H1 (cell line): ENCODE measurements at regions not wholly inside any gene's neighbourhood (a gene's known extent, or its start where the extent isn't known, plus 50 kb on each side); places are given as distances from the start of the nearest gene placed in this dataset.

Experiments used
- CTCF ChIA-PET: fragments of 300-600 bp; sonication (Branson Sonifier 250); formaldehyde crosslinking; loops from one replicate; lab custom pipeline; 2021; ENCODE audit not compliant: partially characterized antibody; lab: Charles Lee
- POLR2A ChIA-PET: fragments of 300-600 bp; sonication (Branson Sonifier 250); formaldehyde crosslinking; loops from one replicate; lab custom pipeline; 2021; ENCODE audit warnings: inconsistent platforms; ENCODE audit not compliant: partially characterized antibody; lab: Charles Lee
- DNase-seq, 2 experiments: peaks; one replicate each; pipeline versions ENCODE4 v3.0.0 to v3.0.0-alpha.2; 2010 to 2022; ENCODE audit warnings: low spot score in 2 of 2, low read depth in 1 of 2, mixed read lengths in 1 of 2
- FAIRE-seq: peaks from 2 replicates; lab custom pipeline; 2011; peaks lifted over from hg19 to GRCh38; lab: Jason Lieb, UNC
- H2AFZ ChIP-seq: 2 replicates; pipeline ENCODE4 v1.8.1; 2012; ENCODE audit warnings: low read length, inconsistent platforms
- H2AK5ac ChIP-seq: 2 replicates; pipeline ENCODE4 v1.6.1; 2013; ENCODE audit warnings: low read depth, low read length
- H2BK120ac ChIP-seq: replicated peaks from 2 replicates; pipeline ENCODE3; 2013; ENCODE audit warnings: low read depth, low read length, inconsistent platforms
- H2BK12ac ChIP-seq: 2 replicates; pipeline ENCODE4 v1.6.1; 2013; ENCODE audit warnings: low read depth, low read length
- H2BK15ac ChIP-seq: 2 replicates; pipeline ENCODE4 v1.6.1; 2013; ENCODE audit warnings: low read length
- H2BK20ac ChIP-seq: 2 replicates; pipeline ENCODE4 v1.6.1; 2013; ENCODE audit warnings: low read length
- H2BK5ac ChIP-seq: 2 replicates; pipeline ENCODE4 v1.6.1; 2013; ENCODE audit warnings: low read depth, low read length
- H3K14ac ChIP-seq: 2 replicates; pipeline ENCODE4 v1.6.1; 2013; ENCODE audit warnings: inconsistent platforms; ENCODE audit not compliant: insufficient read length
- H3K18ac ChIP-seq: 2 replicates; pipeline ENCODE4 v1.6.1; 2013; ENCODE audit warnings: low read length; ENCODE audit errors: extremely low read depth
- H3K23ac ChIP-seq: 2 replicates; pipeline ENCODE4 v1.6.1; 2013; ENCODE audit warnings: inconsistent platforms; ENCODE audit not compliant: insufficient read length
- H3K23me2 ChIP-seq: 2 replicates; pipeline ENCODE4 v1.6.1; 2013; ENCODE audit warnings: low read depth, low read length
- H3K27ac ChIP-seq: 2 replicates; pipeline ENCODE4 v1.6.1; 2011; ENCODE audit warnings: low read depth, low read length, inconsistent platforms
- H3K27me3 ChIP-seq, 4 experiments: replicated peaks in 1 of 4; 1 replicate in 1 of 4; 2 replicates in 3 of 4; pipeline versions ENCODE4 v1.6.1 to v1.8.1; 2011 to 2013; ENCODE audit warnings: low read length in 3 of 4, mild to moderate bottlenecking in 3 of 4, inconsistent platforms in 2 of 4, mixed read lengths in 2 of 4, moderate library complexity in 1 of 4; ENCODE audit not compliant: control insufficient read depth in 3 of 4, insufficient read depth in 3 of 4; ENCODE audit errors: extremely low read depth in 1 of 4
- H3K36me3 ChIP-seq, 4 experiments: 2 replicates each; pipeline versions ENCODE4 v1.6.1 to v1.8.1; 2011 to 2013; ENCODE audit warnings: mild to moderate bottlenecking in 4 of 4, low read length in 3 of 4, moderate library complexity in 2 of 4, control low read depth in 1 of 4, inconsistent platforms in 1 of 4; ENCODE audit not compliant: insufficient read depth in 4 of 4, control insufficient read depth in 2 of 4
- H3K4ac ChIP-seq: replicated peaks from 2 replicates; pipeline ENCODE3; 2013; ENCODE audit warnings: low read length, low read depth, mixed read lengths, inconsistent platforms; ENCODE audit not compliant: insufficient read length
- H3K4me1 ChIP-seq, 4 experiments: replicated peaks in 1 of 4; 1 replicate in 1 of 4; 2 replicates in 3 of 4; pipeline versions ENCODE4 v1.6.1 to v1.8.1; 2011 to 2013; ENCODE audit warnings: low read length in 3 of 4, inconsistent platforms in 2 of 4, mixed read lengths in 1 of 4; ENCODE audit not compliant: insufficient read depth in 4 of 4, control insufficient read depth in 3 of 4
- H3K4me2 ChIP-seq, 2 experiments: 2 replicates each; pipeline versions ENCODE4 v1.6.1 to v1.8.1; 2011 to 2013; ENCODE audit warnings: low read depth in 2 of 2, low read length in 2 of 2, control low read depth in 1 of 2, inconsistent platforms in 1 of 2, mild to moderate bottlenecking in 1 of 2; ENCODE audit not compliant: insufficient read depth in 1 of 2
- H3K4me3 ChIP-seq, 4 experiments: fragments of 200-600, 300-600 bp in 1 of 4; sonication (generic), shearing (Covaris generic), sonication (Bioruptor Twin) in 1 of 4; 2 replicates each; pipeline versions ENCODE4 v1.5.1 to v1.8.1; 2011 to 2016; ENCODE audit warnings: low read length in 4 of 4, low read depth in 3 of 4, control low read depth in 2 of 4, inconsistent platforms in 2 of 4, mild to moderate bottlenecking in 2 of 4, mixed read lengths in 1 of 4, moderate library complexity in 1 of 4; ENCODE audit not compliant: insufficient read depth in 2 of 4; ENCODE audit errors: extremely low read depth in 1 of 4
- H3K56ac ChIP-seq: replicated peaks from 2 replicates; pipeline ENCODE3; 2013; ENCODE audit warnings: low read depth, mild to moderate bottlenecking, mixed read lengths, low read length, inconsistent platforms; ENCODE audit not compliant: insufficient read length
- H3K79me1 ChIP-seq: 2 replicates; pipeline ENCODE4 v1.6.1; 2013; ENCODE audit warnings: low read depth, low read length, control low read depth
- H3K79me2 ChIP-seq, 2 experiments: 2 replicates each; pipeline versions ENCODE4 v1.6.1 to v1.8.1; 2012 to 2013; ENCODE audit warnings: low read length in 2 of 2, mild to moderate bottlenecking in 2 of 2, inconsistent platforms in 1 of 2; ENCODE audit not compliant: insufficient read depth in 2 of 2, control insufficient read depth in 1 of 2
- H3K9ac ChIP-seq, 4 experiments: replicated peaks in 1 of 4; 1 replicate in 1 of 4; 2 replicates in 3 of 4; pipeline versions ENCODE4 v1.6.1 to v1.8.1; 2011 to 2013; ENCODE audit warnings: low read depth in 3 of 4, low read length in 3 of 4, control low read depth in 2 of 4, mild to moderate bottlenecking in 2 of 4, moderate library complexity in 2 of 4, inconsistent platforms in 1 of 4; ENCODE audit errors: extremely low read depth in 1 of 4
- H3K9me3 ChIP-seq, 2 experiments: 2 replicates each; pipeline versions ENCODE4 v1.6.1 to v1.8.1; 2012 to 2013; ENCODE audit warnings: mild to moderate bottlenecking in 2 of 2, moderate library complexity in 2 of 2, control low read depth in 1 of 2, inconsistent platforms in 1 of 2, low read depth in 1 of 2, low read length in 1 of 2, mixed read lengths in 1 of 2; ENCODE audit not compliant: insufficient read depth in 2 of 2
- H4K20me1 ChIP-seq, 2 experiments: replicated peaks in 1 of 2; 2 replicates each; pipeline versions ENCODE3 to v1.8.1; 2011 to 2013; ENCODE audit warnings: inconsistent platforms in 2 of 2, low read length in 2 of 2, mild to moderate bottlenecking in 1 of 2; ENCODE audit not compliant: insufficient read depth in 2 of 2, control insufficient read depth in 1 of 2
- H4K5ac ChIP-seq: 2 replicates; pipeline ENCODE4 v1.6.1; 2013; ENCODE audit warnings: low read length, low read depth, mixed read lengths, inconsistent platforms; ENCODE audit not compliant: insufficient read length
- H4K8ac ChIP-seq: 2 replicates; pipeline ENCODE4 v1.8.0; 2013; ENCODE audit warnings: mild to moderate bottlenecking, moderate library complexity, low read length, inconsistent platforms; ENCODE audit not compliant: insufficient read depth; ENCODE audit errors: extremely low read depth
- H4K91ac ChIP-seq: replicated peaks from 2 replicates; pipeline ENCODE3; 2013; ENCODE audit warnings: low read length, mixed read lengths, inconsistent platforms; ENCODE audit not compliant: insufficient read length
- ATF2 ChIP-seq: IDR thresholded peaks from 2 replicates; pipeline ENCODE4 v1.6.1; 2012; ENCODE audit warnings: low read length, inconsistent platforms
- CREB1 ChIP-seq: IDR thresholded peaks from 2 replicates; pipeline ENCODE4 v1.6.1; 2012; ENCODE audit warnings: inconsistent platforms
- CTBP2 ChIP-seq: IDR thresholded peaks from 2 replicates; pipeline ENCODE4 v1.7.0; 2011; ENCODE audit warnings: borderline replicate concordance, mild to moderate bottlenecking, moderate library complexity, mixed read lengths, low read length; ENCODE audit not compliant: insufficient read depth, insufficient read length
- GABPA ChIP-seq: IDR thresholded peaks from 2 replicates; pipeline ENCODE4 v1.6.1; 2011; ENCODE audit warnings: mild to moderate bottlenecking, low read length, moderate library complexity, borderline replicate concordance; ENCODE audit not compliant: insufficient read depth
- HDAC2 ChIP-seq, 2 experiments: fragments of 300-600 bp in 1 of 2; sonication (generic) in 1 of 2; IDR thresholded peaks; 2 replicates each; pipeline ENCODE4 v1.6.1; 2011 to 2012; ENCODE audit warnings: low read depth in 2 of 2, low read length in 2 of 2, mild to moderate bottlenecking in 2 of 2, moderate library complexity in 2 of 2, borderline replicate concordance in 1 of 2, inconsistent platforms in 1 of 2
- HDAC6 ChIP-seq: IDR thresholded peaks from one replicate; pipeline ENCODE4 v1.7.1; 2012; ENCODE audit warnings: low read depth, mild to moderate bottlenecking, inconsistent platforms, low read length, moderate library complexity
- NANOG ChIP-seq: IDR thresholded peaks from 2 replicates; pipeline ENCODE4 v1.6.1; 2011; ENCODE audit warnings: low read length, low read depth, mild to moderate bottlenecking, inconsistent platforms; ENCODE audit not compliant: insufficient read depth, poor library complexity, severe bottlenecking
- PHF8 ChIP-seq: fragments of 200-600 bp; sonication (generic); conservative IDR thresholded peaks from 2 replicates; pipeline ENCODE4 v1.7.1; 2012; ENCODE audit warnings: low read depth, mild to moderate bottlenecking, inconsistent platforms, low read length, moderate library complexity
- SIN3A ChIP-seq, 2 experiments: IDR thresholded peaks in 1 of 2; conservative IDR thresholded peaks in 1 of 2; 2 replicates each; pipeline ENCODE4 v1.6.1; 2011 to 2012; ENCODE audit warnings: low read length in 2 of 2, improper control_type of control experiment in 1 of 2, low read depth in 1 of 2, mild to moderate bottlenecking in 1 of 2
- SUZ12 ChIP-seq: fragments of 200-600 bp; sonication (generic); IDR thresholded peaks from 2 replicates; pipeline ENCODE4 v1.6.1; 2012; ENCODE audit warnings: mild to moderate bottlenecking, inconsistent platforms, low read length, moderate library complexity, mixed read lengths
- TCF12 ChIP-seq: IDR thresholded peaks from 2 replicates; pipeline ENCODE4 v1.6.1; 2011; ENCODE audit warnings: low read depth, mild to moderate bottlenecking, low read length
- WGBS, 2 experiments: shearing (Covaris generic) in 1 of 2; methylation state at CpG; one replicate each; pipeline versions ENCODE4 v1.1.6 to v1.1.7; 2013 to 2015; ENCODE audit warnings: low lambda C conversion rate in 2 of 2, mixed read lengths in 2 of 2, inconsistent platforms in 1 of 2, low coverage in 1 of 2, missing lambda C conversion rate in 1 of 2; ENCODE audit not compliant: insufficient replicate concordance in 2 of 2, insufficient coverage in 1 of 2, insufficient read length in 1 of 2; ENCODE audit errors: extremely low coverage in 1 of 2, missing lambda C conversion rate in 1 of 2; 5-methylcytosine and 5-hydroxymethylcytosine counted together

GRCh38 chrX:39174772-39175417 lies 373.6 kb downstream of the MID1IP1 start:
- FAIRE-seq, result no peak
- Histone ChIP-seq H3K4me1 (peaks cover 0 to 11% (median 2%) of the 10 kb centered on the region in 4 experiments; a peak in 4 of 7 replicates), H3K4me2 (no peak overlapping the region), H3K79me2 (no peaks in the 10 kb centered on the region), H3K14ac (no peak overlapping the region), H3K4me3 (no peak overlapping the region), H4K5ac (no peak overlapping the region), H3K27ac (no peak overlapping the region), H3K23me2 (no peaks in the 10 kb centered on the region), H3K4ac (no peak overlapping the region), H4K8ac (no peak overlapping the region), H3K27me3 (no peaks in the 10 kb centered on the region), H3K79me1 (no peaks in the 10 kb centered on the region), H2BK15ac (no peak overlapping the region), H2BK20ac (no peak overlapping the region), H3K36me3 (no peaks in the 10 kb centered on the region), H2BK5ac (no peak overlapping the region), H3K23ac (no peak overlapping the region), H2BK120ac (no peak overlapping the region), H4K91ac (no peak overlapping the region), H4K20me1 (no peaks in the 10 kb centered on the region), H2AK5ac (no peak overlapping the region), H2AFZ (no peak overlapping the region), H3K9me3 (no peaks in the 10 kb centered on the region), H3K18ac (no peak overlapping the region; the same call in 1 of the 2 replicates), H3K9ac (no peak overlapping the region), H2BK12ac (no peak overlapping the region), H3K56ac (no peak overlapping the region)
- 92% methylated on average over 10 of the region's 13 CpGs; no CpG with 5 or more reads in 1 of the 2 experiments for WGBS, 2 experiments
- ChIA-PET POLR2A (no interaction called here), CTCF (interaction anchor here (1.1 to 1.6 kb wide), 2 partner anchors 25 to 26 kb away, joined by 3 to 4 read pairs; no protein-coding TSS in a partner anchor)
- DNase-seq, result no peak
- TF ChIP-seq ATF2 (no peak), TCF12 (no peak), GABPA (no peak), CTBP2 (no peak), CREB1 (no peak), HDAC6 (no peak), PHF8 (no peak), SIN3A (conservative IDR thresholded peaks at IDR 0.05 in 1 of 2, IDR thresholded peaks at IDR 0.05 in 1 of 2; ENCODE audit: low read depth in 1 of 2, low read length in 2 of 2) (no peak), HDAC2 (IDR thresholded peaks at IDR 0.05; ENCODE audit: borderline replicate concordance in 1 of 2, low read depth in 2 of 2, low read length in 2 of 2) (no peak), SUZ12 (no peak), NANOG (no peak)
